ENCODE measurements at regions not wholly inside any gene's neighbourhood (a gene's known extent, or its start where the extent isn't known, plus 50 kb on each side); places are given as distances from the start of the nearest gene placed in this dataset.

GRCh38 chr4:60500810-60501209 lies 699.3 kb upstream of the ADGRL3 start:
- Mint-ChIP-seq H3K36me3 (ENCODE audit: unreplicated experiment) (no peaks in the 10 kb centered on the region), H3K27ac (ENCODE audit: unreplicated experiment) (no peak overlapping the region), H3K27me3 (ENCODE audit: unreplicated experiment) (no peaks in the 10 kb centered on the region), H3K9me3 (ENCODE audit: unreplicated experiment) (no peaks in the 10 kb centered on the region), H3K4me3 (ENCODE audit: unreplicated experiment) (no peak overlapping the region), H3K4me1 (ENCODE audit: low read depth, unreplicated experiment) (no peaks in the 10 kb centered on the region)
- TF ChIP-seq, protein P1, sequence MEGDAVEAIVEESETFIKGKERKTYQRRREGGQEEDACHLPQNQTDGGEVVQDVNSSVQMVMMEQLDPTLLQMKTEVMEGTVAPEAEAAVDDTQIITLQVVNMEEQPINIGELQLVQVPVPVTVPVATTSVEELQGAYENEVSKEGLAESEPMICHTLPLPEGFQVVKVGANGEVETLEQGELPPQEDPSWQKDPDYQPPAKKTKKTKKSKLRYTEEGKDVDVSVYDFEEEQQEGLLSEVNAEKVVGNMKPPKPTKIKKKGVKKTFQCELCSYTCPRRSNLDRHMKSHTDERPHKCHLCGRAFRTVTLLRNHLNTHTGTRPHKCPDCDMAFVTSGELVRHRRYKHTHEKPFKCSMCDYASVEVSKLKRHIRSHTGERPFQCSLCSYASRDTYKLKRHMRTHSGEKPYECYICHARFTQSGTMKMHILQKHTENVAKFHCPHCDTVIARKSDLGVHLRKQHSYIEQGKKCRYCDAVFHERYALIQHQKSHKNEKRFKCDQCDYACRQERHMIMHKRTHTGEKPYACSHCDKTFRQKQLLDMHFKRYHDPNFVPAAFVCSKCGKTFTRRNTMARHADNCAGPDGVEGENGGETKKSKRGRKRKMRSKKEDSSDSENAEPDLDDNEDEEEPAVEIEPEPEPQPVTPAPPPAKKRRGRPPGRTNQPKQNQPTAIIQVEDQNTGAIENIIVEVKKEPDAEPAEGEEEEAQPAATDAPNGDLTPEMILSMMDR (IDR thresholded peaks at IDR 0.05; ENCODE audit: partially characterized antibody, unreplicated experiment): no peak
- no peak for DNase-seq

DNA sequence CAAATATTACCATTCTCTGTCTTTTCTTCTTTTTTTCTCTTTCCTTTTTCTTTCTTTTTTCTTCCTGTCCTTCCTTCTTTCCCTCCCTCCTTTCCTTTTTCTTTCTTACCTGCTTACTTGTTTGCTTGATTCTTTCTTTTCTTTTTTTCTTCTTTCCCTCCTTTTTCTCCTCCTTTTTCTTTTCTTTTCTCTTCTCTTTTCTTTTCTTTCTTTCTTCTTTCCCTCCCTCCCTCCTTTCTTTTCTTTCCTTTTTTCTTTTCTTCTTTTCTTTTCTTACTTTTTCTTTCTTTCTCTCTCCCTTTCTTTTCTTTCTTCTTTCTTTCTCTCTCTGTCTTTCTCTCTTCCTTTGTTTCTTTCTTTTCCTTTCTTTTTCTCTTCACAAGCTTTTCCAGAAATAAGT lies 697.4 kb upstream of the ADGRL3 start:
- Mint-ChIP-seq H3K9me3 (ENCODE audit: unreplicated experiment) (no peaks in the 10 kb centered on the region), H3K27me3 (ENCODE audit: unreplicated experiment) (no peaks in the 10 kb centered on the region), H3K4me3 (ENCODE audit: unreplicated experiment) (no peak overlapping the region), H3K27ac (ENCODE audit: unreplicated experiment) (no peak overlapping the region), H3K4me1 (ENCODE audit: low read depth, unreplicated experiment) (no peaks in the 10 kb centered on the region), H3K36me3 (ENCODE audit: unreplicated experiment) (no peaks in the 10 kb centered on the region)
- no peak for DNase-seq
- TF ChIP-seq, protein P1 (IDR thresholded peaks at IDR 0.05; ENCODE audit: partially characterized antibody, unreplicated experiment): no peak

DNA sequence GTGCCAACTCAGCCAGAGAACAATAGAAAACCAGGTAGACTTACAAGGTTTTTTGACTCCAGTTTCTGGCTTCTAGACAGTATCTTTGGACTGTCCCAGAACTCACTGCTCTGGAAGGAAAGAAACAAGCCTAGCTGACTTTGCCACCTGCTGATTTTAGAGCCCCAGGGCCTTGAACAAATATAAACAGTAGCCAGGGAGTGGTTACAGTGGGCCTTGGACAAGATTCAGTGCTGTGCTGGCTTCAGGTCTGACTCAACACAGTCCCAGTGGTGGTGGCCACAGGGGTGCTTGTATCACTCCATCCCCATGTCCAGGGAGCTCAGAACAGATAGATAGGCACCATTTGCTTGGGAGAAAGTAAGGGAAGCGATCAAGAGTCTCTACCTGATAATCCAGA lies 694.1 kb upstream of the ADGRL3 start:
- Mint-ChIP-seq H3K36me3 (ENCODE audit: unreplicated experiment) (no peaks in the 10 kb centered on the region), H3K4me3 (ENCODE audit: unreplicated experiment) (no peak overlapping the region), H3K27ac (ENCODE audit: unreplicated experiment) (no peak overlapping the region), H3K9me3 (ENCODE audit: unreplicated experiment) (no peaks in the 10 kb centered on the region), H3K27me3 (ENCODE audit: unreplicated experiment) (no peaks in the 10 kb centered on the region), H3K4me1 (ENCODE audit: low read depth, unreplicated experiment) (no peaks in the 10 kb centered on the region)
- DNase-seq: no peak
- TF ChIP-seq, protein P1 (IDR thresholded peaks at IDR 0.05; ENCODE audit: partially characterized antibody, unreplicated experiment): no peak

DNA sequence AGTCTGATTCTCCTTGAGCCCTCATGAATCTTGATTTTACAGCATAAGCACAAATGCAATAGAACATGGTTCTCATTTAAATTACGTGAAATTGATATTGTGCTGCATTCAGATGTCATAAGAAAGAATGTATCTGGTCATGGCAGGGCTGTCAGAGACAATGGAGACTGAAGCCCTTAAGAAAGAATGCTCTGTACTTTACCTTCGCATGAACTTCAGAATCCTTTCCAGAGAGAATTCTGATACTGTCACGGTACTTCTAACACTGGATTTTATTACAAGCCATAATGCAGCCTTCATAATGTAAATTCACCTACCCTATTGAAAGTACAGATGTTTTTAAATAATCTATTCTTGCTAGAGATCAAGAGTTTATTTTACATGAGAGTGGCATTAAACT lies 677.9 kb upstream of the ADGRL3 start:
- Mint-ChIP-seq H3K27me3 (ENCODE audit: unreplicated experiment) (no peaks in the 10 kb centered on the region), H3K9me3 (ENCODE audit: unreplicated experiment) (no peaks in the 10 kb centered on the region), H3K27ac (ENCODE audit: unreplicated experiment) (no peak overlapping the region), H3K36me3 (ENCODE audit: unreplicated experiment) (no peaks in the 10 kb centered on the region), H3K4me1 (ENCODE audit: low read depth, unreplicated experiment) (no peaks in the 10 kb centered on the region), H3K4me3 (ENCODE audit: unreplicated experiment) (no peak overlapping the region)
- TF ChIP-seq, protein P1 (IDR thresholded peaks at IDR 0.05; ENCODE audit: partially characterized antibody, unreplicated experiment): no peak
- DNase-seq: no peak

GRCh38 chr4:60531776-60532379 lies 668.2 kb upstream of the ADGRL3 start:
- no peak overlapping the region for H3K27ac Mint-ChIP-seq (ENCODE audit: unreplicated experiment)
- DNase-seq: no peak
- TF ChIP-seq, protein P1 (IDR thresholded peaks at IDR 0.05; ENCODE audit: partially characterized antibody, unreplicated experiment): no peak

More at GRCh38 chr4:60531776-60532379, 668.2 kb upstream of the ADGRL3 start:
- no peaks in the 10 kb centered on the region for H3K9me3 Mint-ChIP-seq (ENCODE audit: unreplicated experiment)
- H3K4me3 Mint-ChIP-seq (ENCODE audit: unreplicated experiment): no peak overlapping the region
- no peaks in the 10 kb centered on the region for H3K27me3 Mint-ChIP-seq (ENCODE audit: unreplicated experiment)
- H3K36me3 Mint-ChIP-seq (ENCODE audit: unreplicated experiment): no peaks in the 10 kb centered on the region
- H3K4me1 Mint-ChIP-seq (ENCODE audit: low read depth, unreplicated experiment): no peaks in the 10 kb centered on the region
